ENCODE measurements at regions not wholly inside any gene's neighbourhood (a gene's known extent, or its start where the extent isn't known, plus 50 kb on each side); places are given as distances from the start of the nearest gene placed in this dataset.

- H3K4me2 ChIP-seq (ENCODE audit: control insufficient read depth, insufficient read depth): no peak overlapping the region
- ATAC-seq: no peak
- ChIA-PET CTCF (no interaction called here), RAD21 (ENCODE audit: unreplicated experiment) (no interaction called here), POLR2A (no interaction called here), SMC1A (ENCODE audit: uncharacterized antibody, unreplicated experiment) (no interaction called here)
- H3K27ac ChIP-seq (ENCODE audit: control insufficient read depth, insufficient read depth): no peak overlapping the region
- H3K27me3 ChIP-seq (replicated peaks in 1 of 2; ENCODE audit: control insufficient read depth in 2 of 2, insufficient read depth in 2 of 2, low read length in 1 of 2): no peaks in the 10 kb centered on the region
- H3K9ac ChIP-seq (ENCODE audit: control insufficient read depth, insufficient read depth, low read length): no peak overlapping the region
- H2AFZ ChIP-seq (ENCODE audit: control insufficient read depth, low read depth, low read length): no peak overlapping the region
- no peak for DNase-seq (ENCODE audit: low read depth, low spot score)
- TF ChIP-seq CUX1 (IDR thresholded peaks at IDR 0.05; ENCODE audit: insufficient replicate concordance, low read depth, low read length) (no peak), DPF2 (IDR thresholded peaks at IDR 0.05) (no peak), STAT3 (IDR thresholded peaks at IDR 0.05; ENCODE audit: low read depth, low read length) (no peak), ZNF24 (IDR thresholded peaks at IDR 0.05) (no peak), HDAC6 (IDR thresholded peaks at IDR 0.05; ENCODE audit: unreplicated experiment) (no peak), EGR1 (IDR thresholded peaks at IDR 0.05; ENCODE audit: borderline replicate concordance in 1 of 2, low read depth in 2 of 2, low read length in 2 of 2) (no peak), MTA2 (IDR thresholded peaks at IDR 0.05; ENCODE audit: low read depth) (no peak), BMI1 (IDR thresholded peaks at IDR 0.05; ENCODE audit: borderline replicate concordance) (no peak), ESRRA (IDR thresholded peaks at IDR 0.05; ENCODE audit: low read length) (no peak), FOS (IDR thresholded peaks at IDR 0.05; ENCODE audit: borderline replicate concordance, extremely low read depth, insufficient read length) (no peak), CTCF (IDR thresholded peaks at IDR 0.05 in 2 of 3, conservative IDR thresholded peaks at IDR 0.05 in 1 of 3; ENCODE audit: control insufficient read depth in 2 of 3, extremely low read depth in 1 of 3, insufficient read depth in 1 of 3, low read depth in 3 of 3, low read length in 3 of 3) (no peak)
- TF ChIP-seq, protein P1, sequence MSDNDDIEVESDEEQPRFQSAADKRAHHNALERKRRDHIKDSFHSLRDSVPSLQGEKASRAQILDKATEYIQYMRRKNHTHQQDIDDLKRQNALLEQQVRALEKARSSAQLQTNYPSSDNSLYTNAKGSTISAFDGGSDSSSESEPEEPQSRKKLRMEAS (IDR thresholded peaks at IDR 0.05; ENCODE audit: low read depth, low read length): no peak
- TF ChIP-seq, protein P2, sequence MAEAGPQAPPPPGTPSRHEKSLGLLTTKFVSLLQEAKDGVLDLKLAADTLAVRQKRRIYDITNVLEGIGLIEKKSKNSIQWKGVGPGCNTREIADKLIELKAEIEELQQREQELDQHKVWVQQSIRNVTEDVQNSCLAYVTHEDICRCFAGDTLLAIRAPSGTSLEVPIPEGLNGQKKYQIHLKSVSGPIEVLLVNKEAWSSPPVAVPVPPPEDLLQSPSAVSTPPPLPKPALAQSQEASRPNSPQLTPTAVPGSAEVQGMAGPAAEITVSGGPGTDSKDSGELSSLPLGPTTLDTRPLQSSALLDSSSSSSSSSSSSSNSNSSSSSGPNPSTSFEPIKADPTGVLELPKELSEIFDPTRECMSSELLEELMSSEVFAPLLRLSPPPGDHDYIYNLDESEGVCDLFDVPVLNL (IDR thresholded peaks at IDR 0.05; ENCODE audit: low read depth, low read length): no peak
- TF ChIP-seq, protein P3, sequence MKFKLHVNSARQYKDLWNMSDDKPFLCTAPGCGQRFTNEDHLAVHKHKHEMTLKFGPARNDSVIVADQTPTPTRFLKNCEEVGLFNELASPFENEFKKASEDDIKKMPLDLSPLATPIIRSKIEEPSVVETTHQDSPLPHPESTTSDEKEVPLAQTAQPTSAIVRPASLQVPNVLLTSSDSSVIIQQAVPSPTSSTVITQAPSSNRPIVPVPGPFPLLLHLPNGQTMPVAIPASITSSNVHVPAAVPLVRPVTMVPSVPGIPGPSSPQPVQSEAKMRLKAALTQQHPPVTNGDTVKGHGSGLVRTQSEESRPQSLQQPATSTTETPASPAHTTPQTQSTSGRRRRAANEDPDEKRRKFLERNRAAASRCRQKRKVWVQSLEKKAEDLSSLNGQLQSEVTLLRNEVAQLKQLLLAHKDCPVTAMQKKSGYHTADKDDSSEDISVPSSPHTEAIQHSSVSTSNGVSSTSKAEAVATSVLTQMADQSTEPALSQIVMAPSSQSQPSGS (IDR thresholded peaks at IDR 0.05; ENCODE audit: low read length): no peak
- no peaks in the 10 kb centered on the region for H4K20me1 ChIP-seq (ENCODE audit: control insufficient read depth, insufficient read depth)
- in situ Hi-C loops (cut with MboI) (no loop called here), intact Hi-C loops (cut with micrococcal nuclease; ENCODE audit: unreplicated experiment) (no loop called here)
- no peak for FAIRE-seq
- no peaks in the 10 kb centered on the region for H3K36me3 ChIP-seq (ENCODE audit: control insufficient read depth in 2 of 2, insufficient read depth in 2 of 2, low read length in 1 of 2)
- H3K9me3 ChIP-seq (replicated peaks; ENCODE audit: control insufficient read depth, insufficient read depth, low read length): no peaks in the 10 kb centered on the region
- H3K4me1 ChIP-seq (ENCODE audit: control insufficient read depth, insufficient read depth, low read length): no peaks in the 10 kb centered on the region
- no peaks in the 10 kb centered on the region for H3K79me2 ChIP-seq (ENCODE audit: control insufficient read depth, insufficient read depth, low read length)
- BruUV-seq (replicated peaks): no TSS peak
- no peak overlapping the region for H3K4me3 ChIP-seq
- 0% methylated on average over 1 of the region's 1 CpG for WGBS (ENCODE audit: insufficient coverage, insufficient replicate concordance, low lambda C conversion rate, missing lambda C conversion rate)
Observed at GRCh38 chr17:12282056-12282455, 261.4 kb downstream of the MAP2K4 start.

Data from GM12878 (cell line).